NB4 (cell line): ENCODE measurements at regions not wholly inside any gene's neighbourhood (a gene's known extent, or its start where the extent isn't known, plus 50 kb on each side); places are given as distances from the start of the nearest gene placed in this dataset.

ENCODE experiments used
- DNase-seq: peaks from one replicate; pipeline ENCODE4 v3.0.0; 2010; ENCODE audit warnings: low read depth
- H3K4me3 ChIP-seq: one replicate; pipeline ENCODE4 v1.5.1; 2011; ENCODE audit warnings: mild to moderate bottlenecking, low read depth, low read length, moderate library complexity
- CTCF ChIP-seq: IDR thresholded peaks from one replicate; pipeline ENCODE4 v1.5.1; 2012; ENCODE audit warnings: low read depth, low read length
- MAX ChIP-seq: IDR thresholded peaks from 2 replicates; pipeline ENCODE4 v1.6.1; 2011; ENCODE audit warnings: low read depth, low read length
- MYC ChIP-seq: IDR thresholded peaks from 2 replicates; pipeline ENCODE4 v1.6.1; 2011; ENCODE audit warnings: low read depth, low read length
- POLR2A ChIP-seq: IDR thresholded peaks from 2 replicates; pipeline ENCODE4 v1.6.1; 2011; ENCODE audit warnings: mild to moderate bottlenecking; ENCODE audit not compliant: insufficient read length; ENCODE audit errors: extremely low read depth

GRCh38 chr15:77548589-77549557, 83.8 kb downstream of the LINGO1 start:
- TF ChIP-seq MYC, result peak; percentile 56
- peak; percentile 83 for TF ChIP-seq MAX
- no peak for TF ChIP-seq POLR2A
- peak; percentile 15 for TF ChIP-seq CTCF
- peak; percentile 60 for DNase-seq
- H3K4me3 ChIP-seq, result no peak overlapping the region

GRCh38 chr15:77547801-77548588, 84.7 kb downstream of the LINGO1 start:
- TF ChIP-seq POLR2A (no peak), MAX (no peak), MYC (no peak), CTCF (no peak)
- peak; percentile 38 for DNase-seq
- H3K4me3 ChIP-seq, result no peak overlapping the region

GRCh38 chr15:77546870-77547269, 85.8 kb downstream of the LINGO1 start:
- DNase-seq, result no peak
- no peak for TF ChIP-seq MYC
- no peak for TF ChIP-seq MAX
- TF ChIP-seq POLR2A, result no peak
- no peak for TF ChIP-seq CTCF

GRCh38 chr15:77546050-77546501, 86.6 kb downstream of the LINGO1 start:
- no peak for TF ChIP-seq CTCF
- TF ChIP-seq MYC, result 0 out of 2 replicates have a peak, but pooled peaks have one; percentile 29
- TF ChIP-seq MAX, result peak; percentile 69; the same call in 1 of the 2 replicates
- DNase-seq, result peak; percentile 80
- no peak overlapping the region for H3K4me3 ChIP-seq

More at GRCh38 chr15:77546870-77547269, 85.8 kb downstream of the LINGO1 start:
- H3K4me3 ChIP-seq, result no peak overlapping the region

GRCh38 chr15:77545058-77545457, 87.7 kb downstream of the LINGO1 start:
- H3K4me3 ChIP-seq, result no peak overlapping the region
- TF ChIP-seq MYC (no peak), POLR2A (no peak), CTCF (no peak), MAX (no peak)
- DNase-seq, result no peak
